GM23338 (cell line): ENCODE measurements at regions not wholly inside any gene's neighbourhood (a gene's known extent, or its start where the extent isn't known, plus 50 kb on each side); places are given as distances from the start of the nearest gene placed in this dataset.
A peak's percentile ranks its signal among the peaks of the same experiment; 100 is the strongest.

Experiments used
- ATAC-seq: fragments of 200-7000 bp; cut with Tn5 transposase; 3 replicates; pipeline ENCODE4 v1.9.1; 2020
- DNase-seq: peaks from one replicate; pipeline ENCODE4 v3.0.0-alpha.2; 2015; ENCODE audit warnings: low spot score
- H2AFZ ChIP-seq: fragments of 200-600 bp; sonication (generic); 2 replicates; pipeline ENCODE4 v1.8.0; 2016; ENCODE audit warnings: antibody characterized with exemption, mild to moderate bottlenecking, moderate library complexity
- H3F3A ChIP-seq: fragments of 200-600 bp; sonication (generic); replicated peaks from 2 replicates; pipeline ENCODE4 v1.8.0; 2017; ENCODE audit warnings: antibody characterized with exemption, mixed run types, low read depth
- H3K27ac ChIP-seq: fragments of 200-600 bp; sonication (generic); 2 replicates; pipeline ENCODE4 v1.6.1; 2016; ENCODE audit warnings: low read depth
- H3K27me3 ChIP-seq: fragments of 200-600 bp; sonication (generic); 2 replicates; pipeline ENCODE4 v1.8.0; 2016; ENCODE audit warnings: mild to moderate bottlenecking, mixed run types, moderate library complexity; ENCODE audit not compliant: insufficient read depth
- H3K36me3 ChIP-seq: fragments of 200-600 bp; sonication (generic); 2 replicates; pipeline ENCODE4 v1.8.0; 2016; ENCODE audit warnings: mild to moderate bottlenecking; ENCODE audit not compliant: insufficient read depth
- H3K4me1 ChIP-seq: fragments of 200-600 bp; sonication (generic); 2 replicates; pipeline ENCODE4 v1.8.0; 2016; ENCODE audit warnings: mild to moderate bottlenecking, moderate library complexity; ENCODE audit not compliant: insufficient read depth
- H3K4me2 ChIP-seq: fragments of 200-600 bp; sonication (generic); 2 replicates; pipeline ENCODE4 v1.7.1; 2017; ENCODE audit warnings: mixed run types
- H3K4me3 ChIP-seq: fragments of 200-600 bp; sonication (generic); 2 replicates; pipeline ENCODE4 v1.6.1; 2016; ENCODE audit warnings: mixed run types
- H3K79me2 ChIP-seq: fragments of 200-600 bp; sonication (generic); replicated peaks from 2 replicates; pipeline ENCODE4 v1.8.0; 2017; ENCODE audit warnings: mild to moderate bottlenecking; ENCODE audit not compliant: insufficient read depth
- H3K9me2 ChIP-seq: fragments of 200-600 bp; sonication (generic); 2 replicates; pipeline ENCODE4 v1.8.0; 2017; ENCODE audit not compliant: insufficient read depth
- H4K20me1 ChIP-seq: fragments of 200-600 bp; sonication (generic); replicated peaks from 2 replicates; pipeline ENCODE4 v1.8.0; 2017; ENCODE audit warnings: mild to moderate bottlenecking; ENCODE audit not compliant: insufficient read depth
- H3K27ac Mint-ChIP-seq: 2 replicates; pipeline ENCODE4 v1.8.0; 2020; ENCODE audit warnings: inconsistent platforms, mild to moderate bottlenecking, moderate library complexity, mixed read lengths
- H3K27me3 Mint-ChIP-seq: 3 replicates; pipeline ENCODE4 v1.8.0; 2022; ENCODE audit warnings: low read depth, mild to moderate bottlenecking, moderate library complexity, mixed read lengths, inconsistent platforms; ENCODE audit not compliant: insufficient read depth, poor library complexity
- H3K36me3 Mint-ChIP-seq: 3 replicates; pipeline ENCODE4 v1.8.0; 2021; ENCODE audit warnings: low read depth, mild to moderate bottlenecking, inconsistent platforms, moderate library complexity, mixed read lengths
- H3K4me1 Mint-ChIP-seq: 3 replicates; pipeline ENCODE4 v1.8.0; 2020; ENCODE audit warnings: mild to moderate bottlenecking, inconsistent platforms, mixed read lengths
- H3K4me3 Mint-ChIP-seq: 3 replicates; pipeline ENCODE4 v1.8.0; 2021; ENCODE audit warnings: moderate library complexity, mild to moderate bottlenecking, inconsistent platforms, mixed read lengths
- H3K9me3 Mint-ChIP-seq: 3 replicates; pipeline ENCODE4 v1.8.0; 2020; ENCODE audit warnings: moderate library complexity, mild to moderate bottlenecking, inconsistent platforms, mixed read lengths
- CTCF ChIP-seq, 2 experiments: fragments of 200-600 bp in 1 of 2; sonication (generic) in 1 of 2; conservative IDR thresholded peaks; 2 replicates each; pipeline versions ENCODE4 v1.5.1 to v1.6.1; 2016 to 2017; ENCODE audit warnings: antibody characterized with exemption in 2 of 2, low read depth in 2 of 2, mild to moderate bottlenecking in 2 of 2, moderate library complexity in 1 of 2
- ETS1 ChIP-seq: IDR thresholded peaks from 2 replicates; pipeline ENCODE4 v1.6.1; 2016; ENCODE audit warnings: antibody characterized with exemption
- EZH2phosphoT487 ChIP-seq: fragments of 200-600 bp; sonication (generic); IDR thresholded peaks from one replicate; pipeline ENCODE4 v1.8.1; 2018; ENCODE audit warnings: antibody characterized with exemption; ENCODE audit not compliant: unreplicated experiment
- JUNB ChIP-seq: IDR thresholded peaks from one replicate; pipeline ENCODE4 v1.6.1; 2016; ENCODE audit warnings: antibody characterized with exemption; ENCODE audit not compliant: unreplicated experiment
- NANOG ChIP-seq: IDR thresholded peaks from 2 replicates; pipeline ENCODE4 v1.6.1; 2016; ENCODE audit warnings: antibody characterized with exemption, borderline replicate concordance
- REST ChIP-seq: IDR thresholded peaks from one replicate; pipeline ENCODE4 v1.6.1; 2018; ENCODE audit warnings: antibody characterized with exemption; ENCODE audit not compliant: unreplicated experiment
- ZNF114 ChIP-seq: fragments of 250-450 bp; sonication (Bioruptor Pico); IDR thresholded peaks from 2 replicates; pipeline ENCODE4 v1.5.0; 2020; ENCODE audit warnings: mild to moderate bottlenecking, moderate library complexity
- ZNF331 ChIP-seq: fragments of 250-450 bp; sonication (Bioruptor Pico); IDR thresholded peaks from 2 replicates; pipeline ENCODE4 v1.5.0; 2020; ENCODE audit warnings: low read depth, mild to moderate bottlenecking, moderate library complexity

- TF ChIP-seq REST (no peak), NANOG (no peak), EZH2phosphoT487 (no peak)
These were observed 166.6 kb upstream of the HMHB1 start (continued) for GRCh38 chr5:143645356-143645755.

DNA sequence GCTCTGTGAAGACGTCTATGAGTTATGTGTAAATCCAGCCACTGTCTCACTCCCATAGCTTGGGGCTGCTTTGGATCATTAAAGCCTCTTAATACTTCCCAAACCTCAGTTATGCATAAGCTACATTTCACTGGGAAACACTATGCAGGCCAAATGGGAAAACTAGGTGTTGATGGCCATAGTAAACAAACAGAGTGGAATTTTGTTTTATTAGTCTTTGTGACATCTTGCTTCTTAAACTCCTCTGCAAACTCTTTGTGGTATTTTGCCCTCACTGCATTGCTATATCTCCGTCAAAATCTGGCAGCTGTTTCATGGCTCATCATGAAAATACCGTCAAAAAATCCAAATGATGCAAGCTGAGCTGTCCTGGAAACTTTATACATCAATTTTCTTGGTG, 167.2 kb upstream of the HMHB1 start:
- ATAC-seq (no peak), DNase-seq (no peak)
- Histone ChIP-seq H3K4me2 (no peak overlapping the region), H3K36me3 (no peaks in the 10 kb centered on the region), H3K27me3 (no peaks in the 10 kb centered on the region), H3K79me2 (no peaks in the 10 kb centered on the region), H3K4me1 (peaks cover 18% of the 10 kb centered on the region), H3K27ac (no peak overlapping the region), H3K9me2 (peaks cover 11% of the 10 kb centered on the region), H3F3A (no peaks in the 10 kb centered on the region), H2AFZ (peak overlapping the region; percentile 66; the same call in 1 of the 2 replicates), H4K20me1 (no peaks in the 10 kb centered on the region), H3K4me3 (no peak overlapping the region)
- Mint-ChIP-seq H3K27me3 (no peaks in the 10 kb centered on the region), H3K4me1 (peaks cover 18% of the 10 kb centered on the region), H3K36me3 (no peaks in the 10 kb centered on the region), H3K27ac (no peak overlapping the region), H3K9me3 (no peaks in the 10 kb centered on the region), H3K4me3 (no peak overlapping the region)
- TF ChIP-seq ZNF331 (CRISPR knock-in tag) = no peak
- no peak for TF ChIP-seq ETS1
- TF ChIP-seq ZNF114 = no peak
- TF ChIP-seq NANOG = no peak
- TF ChIP-seq JUNB = no peak
- no peak for TF ChIP-seq CTCF (conservative IDR thresholded peaks at IDR 0.05; ENCODE audit: low read depth in 2 of 2)
- TF ChIP-seq REST = no peak
